Germinal center (tissue), 1 donor: ENCODE measurements at regions not wholly inside any gene's neighbourhood (a gene's known extent, or its start where the extent isn't known, plus 50 kb on each side); places are given as distances from the start of the nearest gene placed in this dataset.
"Not testable (repeated sequence)": the region's sequence is repeated elsewhere in the genome, so short reads cannot be mapped to it uniquely, and the experiment has no call there.

Experiments
- DNase-seq: peaks from one replicate; pipeline ENCODE4 v3.0.0; 2012; ENCODE audit warnings: mixed read lengths, low spot score

DNA sequence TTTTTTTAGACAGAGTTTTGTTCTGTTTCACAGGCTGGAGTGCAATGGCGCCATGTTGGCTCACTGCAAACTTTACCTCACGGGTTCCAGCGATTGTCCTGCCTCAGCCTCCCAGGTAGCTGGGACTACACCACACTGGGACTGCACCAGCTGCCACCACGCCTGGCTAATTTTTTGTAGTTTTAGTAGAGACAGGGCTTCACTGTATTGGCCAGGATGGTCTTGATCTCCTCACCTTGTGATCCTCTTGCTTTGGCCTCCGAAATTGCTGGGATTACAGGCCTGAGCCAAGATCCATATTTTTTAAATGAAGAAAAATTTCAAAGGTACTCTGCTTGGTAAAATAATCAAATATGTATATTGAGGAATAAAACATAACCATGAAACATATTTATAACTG is 195.8 kb upstream of the TPTE start:
- DNase-seq, result not testable (repeated sequence)

GRCh38 chr21:10326146-10326545 is 195.2 kb upstream of the TPTE start:
- DNase-seq, result not testable (repeated sequence)

DNA sequence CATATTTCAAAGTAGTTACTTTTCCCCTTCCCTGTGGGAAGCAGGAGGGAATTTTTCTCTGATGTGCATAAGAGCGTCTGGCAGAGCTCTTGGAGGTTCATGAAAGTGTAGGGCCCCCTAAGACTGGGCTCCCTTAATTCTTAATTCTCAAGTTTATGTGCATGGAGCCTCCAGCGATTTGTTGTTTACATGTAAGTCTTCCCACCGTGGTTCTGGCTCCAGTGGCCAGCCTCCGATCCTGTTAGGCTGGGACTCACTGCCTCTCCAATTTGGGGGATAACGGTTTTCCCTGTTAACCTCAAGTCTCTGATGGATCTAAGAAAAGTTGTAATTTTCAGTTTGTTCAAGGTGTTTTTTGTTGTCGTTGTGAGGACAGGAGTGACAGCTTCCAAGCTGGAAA is 192.7 kb upstream of the TPTE start:
- DNase-seq, result not testable (repeated sequence)

- not testable (repeated sequence) for DNase-seq
Observed at GRCh38 chr21:10330641-10331119, 190.7 kb upstream of the TPTE start.

GRCh38 chr21:10331134-10331533 is 190.2 kb upstream of the TPTE start:
- not testable (repeated sequence) for DNase-seq

- DNase-seq, result not testable (repeated sequence)
Observed at GRCh38 chr21:10332935-10333334, 188.4 kb upstream of the TPTE start.

- not testable (repeated sequence) for DNase-seq
Observed at GRCh38 chr21:10334391-10334790, 187.0 kb upstream of the TPTE start.

DNA sequence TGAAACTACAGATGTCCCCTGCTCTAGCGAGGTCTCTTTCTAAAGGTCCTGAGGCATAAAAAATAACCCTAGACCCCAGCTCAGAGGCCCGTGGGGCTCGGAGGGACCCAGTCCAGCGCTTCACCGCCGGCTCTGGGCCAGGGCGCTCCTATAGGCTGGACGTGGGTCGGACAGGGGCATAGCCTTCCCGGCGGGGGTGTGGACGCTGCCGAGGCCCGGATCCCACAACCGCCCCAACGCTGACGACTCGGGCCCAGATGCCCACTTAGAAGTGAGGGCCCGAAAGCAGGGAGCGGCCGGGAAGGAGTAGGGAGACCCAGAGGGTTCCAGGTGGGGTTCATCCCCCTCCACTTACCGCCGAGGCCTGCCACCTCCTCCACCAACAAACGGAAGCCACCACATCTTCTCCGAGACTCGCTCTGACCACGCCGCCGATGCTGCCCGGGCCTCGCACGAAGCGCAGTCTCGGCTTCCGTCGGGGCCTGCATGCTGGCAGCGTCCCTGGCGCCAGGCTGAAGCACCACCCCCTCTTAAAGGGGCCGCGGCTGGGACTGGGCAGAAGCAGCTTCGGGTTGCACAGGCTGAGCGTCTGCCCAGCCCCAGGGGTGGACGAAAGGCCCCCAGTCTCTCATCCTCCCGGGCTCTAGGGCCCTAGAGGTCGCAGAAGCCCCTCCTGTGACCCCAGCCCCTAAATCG is 179.0 kb upstream of the TPTE start:
- DNase-seq, result not testable (repeated sequence)

DNA sequence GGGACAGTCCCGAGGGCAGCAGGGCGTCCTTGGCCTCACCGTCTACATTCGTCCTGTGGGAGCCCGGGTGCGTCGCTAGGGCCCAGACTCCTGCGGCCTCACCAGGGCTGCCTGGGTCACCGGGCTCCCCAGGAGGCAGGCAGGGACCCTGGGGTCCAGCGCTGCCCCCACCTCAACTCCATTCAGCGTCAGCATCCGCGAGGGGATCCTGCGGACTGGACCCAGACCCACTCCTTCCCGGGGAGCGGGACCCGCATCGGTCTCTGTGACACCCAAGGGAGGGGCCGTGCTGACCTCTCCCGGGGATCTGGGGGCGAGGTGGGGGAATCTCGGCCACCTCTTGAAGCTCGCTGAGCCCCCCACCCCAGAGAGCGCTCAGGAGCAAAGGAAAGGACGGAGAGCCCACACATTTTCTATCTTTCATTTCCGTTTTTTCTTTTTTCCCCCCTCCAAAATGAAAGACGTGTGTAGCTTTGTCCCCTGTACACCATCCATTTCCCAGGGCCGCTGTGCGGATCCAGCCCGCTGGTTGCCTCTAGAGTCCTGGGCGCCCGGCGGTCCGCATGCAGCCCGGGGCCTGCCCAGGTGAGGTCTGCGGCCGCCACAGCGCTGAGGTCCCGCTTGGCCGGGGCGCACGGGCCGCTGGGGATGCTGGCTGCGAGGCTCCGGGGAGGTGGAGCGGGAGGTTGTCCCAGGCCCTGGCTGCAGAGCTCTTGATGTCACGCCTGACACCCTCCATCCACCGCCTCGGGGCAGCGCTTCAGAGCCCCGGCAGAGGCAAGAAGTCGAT is 178.0 kb upstream of the TPTE start:
- not testable (repeated sequence) for DNase-seq

DNA sequence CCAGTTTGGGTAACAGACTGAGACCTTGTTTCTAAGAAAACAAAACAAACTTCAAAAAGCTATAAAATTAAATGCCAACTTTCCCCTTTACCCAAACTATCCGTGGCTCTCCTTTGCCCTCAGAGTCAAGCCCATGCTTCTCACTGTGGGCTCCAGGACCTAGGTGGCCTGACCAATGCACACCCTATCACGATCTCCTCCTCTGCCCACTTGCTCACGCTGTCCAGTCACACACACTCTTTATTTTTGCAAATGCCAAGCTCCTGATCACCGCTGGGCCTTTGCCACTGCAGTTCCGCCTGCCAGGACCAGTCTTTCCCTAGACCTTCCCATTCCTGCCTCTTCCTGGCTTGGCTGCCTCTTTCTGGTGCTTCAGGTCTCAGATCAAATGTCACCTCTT is 177.1 kb upstream of the TPTE start:
- DNase-seq, result not testable (repeated sequence)

DNA sequence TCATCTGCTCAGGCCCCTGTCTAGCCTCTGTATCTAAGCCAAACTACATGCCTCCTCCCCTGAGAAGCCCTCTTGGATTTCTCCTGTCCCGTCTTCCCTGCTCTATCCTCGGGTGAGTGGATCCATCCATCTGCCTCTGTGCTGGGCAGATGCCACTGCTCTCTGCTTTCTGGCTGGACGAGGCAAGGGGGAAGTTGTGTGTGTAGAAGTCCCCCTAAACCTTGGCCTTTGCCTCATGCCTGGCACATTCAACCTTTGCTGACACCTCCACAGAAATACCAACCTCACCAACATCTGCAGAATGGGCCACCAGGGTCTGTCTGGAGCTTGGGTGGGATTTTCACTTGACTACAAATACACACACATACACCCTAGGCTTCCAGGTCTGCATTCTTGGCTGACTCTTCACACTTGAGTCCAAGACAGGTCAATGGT is 176.2 kb upstream of the TPTE start:
- not testable (repeated sequence) for DNase-seq

GRCh38 chr21:10346249-10346648 is 175.1 kb upstream of the TPTE start:
- DNase-seq, result not testable (repeated sequence)

DNA sequence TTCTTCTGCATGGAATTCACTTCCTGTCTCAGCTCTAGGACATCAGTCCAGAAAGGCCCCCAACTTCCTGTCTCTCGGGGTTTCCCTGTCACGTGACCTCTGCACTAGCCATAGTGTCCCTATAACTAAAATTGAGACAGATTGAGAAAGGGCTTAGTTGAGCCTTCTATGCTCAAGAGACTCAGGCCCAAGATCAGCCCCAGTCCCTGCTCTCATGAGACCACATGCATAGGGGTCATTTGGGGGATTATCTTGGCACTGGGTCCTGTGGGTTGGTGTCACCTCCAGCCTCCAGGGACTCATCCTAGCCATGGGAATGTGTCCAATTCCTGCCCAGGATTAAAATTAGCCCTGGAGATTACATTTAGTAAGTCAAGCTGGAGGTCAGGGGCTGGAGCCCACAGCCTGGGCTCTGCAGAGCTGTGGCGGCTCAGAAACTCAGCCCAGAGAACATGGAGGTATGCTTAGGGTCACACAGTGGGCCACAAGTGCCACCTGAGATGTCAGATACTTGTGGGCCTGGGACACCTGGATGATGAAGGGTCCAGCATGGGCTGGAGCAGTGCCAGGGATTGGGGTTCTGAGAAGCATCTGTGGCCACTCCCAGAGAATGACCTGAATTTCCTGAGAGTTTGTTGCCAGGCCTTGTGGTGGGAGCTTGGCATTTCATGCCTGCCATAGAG is 174.3 kb upstream of the TPTE start:
- not testable (repeated sequence) for DNase-seq

DNA sequence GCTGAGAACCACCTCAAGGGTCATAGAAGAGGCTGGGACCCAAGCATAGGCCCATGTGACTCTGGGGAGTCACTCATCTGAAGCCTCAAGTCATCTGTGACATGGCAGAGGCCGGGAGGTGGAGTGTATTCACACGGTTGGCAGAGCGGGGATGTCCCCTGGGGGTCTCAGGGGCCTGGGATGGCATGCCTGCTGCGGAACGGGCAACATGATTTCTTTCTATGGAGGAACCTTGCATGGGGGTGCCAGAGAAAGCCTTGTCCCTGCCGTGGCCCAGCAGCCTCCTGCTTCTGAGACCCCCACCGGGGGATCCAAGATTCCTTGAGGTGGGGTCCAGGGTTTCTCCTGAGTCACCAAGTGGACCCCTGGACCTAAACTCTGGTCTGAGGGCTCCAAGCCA is 173.7 kb upstream of the TPTE start:
- DNase-seq, result not testable (repeated sequence)

GRCh38 chr21:10348150-10348549 is 173.2 kb upstream of the TPTE start:
- DNase-seq, result not testable (repeated sequence)

DNA sequence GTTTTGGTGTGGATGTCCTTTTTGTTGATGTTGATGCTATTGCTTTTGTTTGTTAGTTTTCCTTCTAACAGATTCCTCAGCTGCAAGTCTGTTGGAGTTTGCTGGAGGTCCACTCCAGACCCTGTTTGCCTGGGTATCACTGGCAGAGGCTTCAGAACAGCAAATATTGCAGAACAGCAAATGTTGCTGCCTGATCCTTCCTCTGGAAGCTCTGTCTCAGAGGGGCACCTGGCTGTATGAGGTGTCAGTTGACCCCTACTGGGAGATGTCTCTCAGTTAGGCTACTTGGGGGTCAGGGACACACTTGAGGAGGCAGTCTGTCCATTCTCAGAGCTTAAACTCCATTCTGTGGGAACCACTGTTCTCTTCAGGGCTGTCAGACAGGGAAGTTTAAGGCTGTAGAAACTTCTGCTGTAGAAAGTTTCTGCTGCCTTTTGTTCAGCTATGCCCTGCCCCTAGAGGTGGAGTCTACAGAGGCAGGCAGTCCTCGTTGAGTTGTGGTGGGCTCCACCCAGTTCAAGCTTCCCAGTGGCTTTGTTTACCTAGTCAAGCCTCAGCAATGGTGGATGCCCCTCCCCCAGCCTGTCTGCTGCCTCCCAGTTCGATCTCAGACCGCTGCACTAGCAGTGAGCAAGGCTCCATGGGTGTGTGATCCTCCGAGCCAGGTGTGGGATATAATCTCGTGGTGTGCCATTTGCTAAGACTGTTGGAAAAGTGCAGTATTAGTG is 166.4 kb upstream of the TPTE start:
- DNase-seq, result not testable (repeated sequence)

DNA sequence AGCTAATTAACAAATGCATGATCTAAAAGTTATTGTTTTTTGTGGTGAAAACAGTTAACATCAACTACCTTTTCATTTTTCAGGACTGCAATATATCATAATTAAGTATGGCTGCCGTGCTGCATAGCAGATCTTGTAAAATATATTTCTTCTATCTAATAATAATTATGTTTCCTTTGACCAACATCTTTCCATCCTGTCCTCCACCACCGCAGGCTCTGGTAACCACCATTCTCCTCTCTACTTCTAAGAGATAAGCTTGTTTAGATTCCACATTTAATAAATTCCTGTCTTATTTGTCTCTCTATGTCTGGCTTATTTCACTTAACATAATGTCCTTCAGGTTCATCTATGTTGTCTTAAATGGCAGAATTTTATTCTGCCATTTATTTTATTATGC is 162.3 kb upstream of the TPTE start:
- DNase-seq, result not testable (repeated sequence)

DNA sequence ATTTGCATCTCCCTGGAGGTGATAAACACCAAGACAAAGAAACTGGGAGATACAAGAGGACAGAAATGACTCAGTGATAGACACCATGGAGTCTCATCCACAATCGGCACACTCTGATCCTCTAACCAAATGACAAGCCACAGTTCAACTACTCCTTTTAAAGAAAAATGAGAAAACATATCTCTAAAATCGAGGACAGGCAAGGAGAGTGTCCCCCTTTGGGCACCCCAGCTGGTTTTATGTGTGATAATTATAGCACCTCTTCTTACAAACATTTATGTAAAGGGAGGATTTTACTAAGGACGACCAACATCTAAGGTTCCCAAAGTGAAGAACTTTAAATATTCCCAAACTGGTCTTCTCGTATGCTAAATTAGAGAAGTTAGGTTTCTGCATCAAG is 161.5 kb upstream of the TPTE start:
- DNase-seq, result not testable (repeated sequence)

- not testable (repeated sequence) for DNase-seq
Observed at GRCh38 chr21:10361214-10361736, 160.1 kb upstream of the TPTE start.

GRCh38 chr21:10362816-10363215 is 158.6 kb upstream of the TPTE start:
- not testable (repeated sequence) for DNase-seq

DNA sequence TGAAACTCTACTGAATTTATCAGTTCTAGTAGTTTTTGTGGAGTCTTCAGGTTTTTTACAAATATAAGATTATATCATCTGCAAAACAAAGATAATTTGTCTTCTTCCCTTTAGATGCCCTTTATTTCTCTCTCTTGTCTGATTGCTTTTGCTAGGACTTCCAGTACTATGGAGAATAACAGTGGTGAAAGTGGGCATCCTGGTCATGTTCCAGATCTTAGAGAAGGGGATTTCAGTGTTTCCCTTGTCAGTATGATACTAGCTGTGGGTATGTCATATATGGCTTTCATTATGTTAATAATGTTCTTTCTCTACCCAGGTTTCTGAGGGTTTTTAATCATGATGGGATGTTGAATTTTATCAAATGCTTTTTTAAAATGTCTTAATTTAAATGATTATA is 158.1 kb upstream of the TPTE start:
- not testable (repeated sequence) for DNase-seq
